H1 (cell line): ENCODE measurements at regions not wholly inside any gene's neighbourhood (a gene's known extent, or its start where the extent isn't known, plus 50 kb on each side); places are given as distances from the start of the nearest gene placed in this dataset.

Source experiments
- CTCF ChIA-PET: fragments of 300-600 bp; sonication (Branson Sonifier 250); formaldehyde crosslinking; loops from one replicate; lab custom pipeline; 2021; ENCODE audit not compliant: partially characterized antibody; lab: Charles Lee
- POLR2A ChIA-PET: fragments of 300-600 bp; sonication (Branson Sonifier 250); formaldehyde crosslinking; loops from one replicate; lab custom pipeline; 2021; ENCODE audit warnings: inconsistent platforms; ENCODE audit not compliant: partially characterized antibody; lab: Charles Lee
- DNase-seq, 2 experiments: peaks; one replicate each; pipeline versions ENCODE4 v3.0.0 to v3.0.0-alpha.2; 2010 to 2022; ENCODE audit warnings: low spot score in 2 of 2, low read depth in 1 of 2, mixed read lengths in 1 of 2
- FAIRE-seq: peaks from 2 replicates; lab custom pipeline; 2011; peaks lifted over from hg19 to GRCh38; lab: Jason Lieb, UNC
- H2AFZ ChIP-seq: 2 replicates; pipeline ENCODE4 v1.8.1; 2012; ENCODE audit warnings: low read length, inconsistent platforms
- H2AK5ac ChIP-seq: 2 replicates; pipeline ENCODE4 v1.6.1; 2013; ENCODE audit warnings: low read depth, low read length
- H2BK120ac ChIP-seq: replicated peaks from 2 replicates; pipeline ENCODE3; 2013; ENCODE audit warnings: low read depth, low read length, inconsistent platforms
- H2BK12ac ChIP-seq: 2 replicates; pipeline ENCODE4 v1.6.1; 2013; ENCODE audit warnings: low read depth, low read length
- H2BK15ac ChIP-seq: 2 replicates; pipeline ENCODE4 v1.6.1; 2013; ENCODE audit warnings: low read length
- H2BK20ac ChIP-seq: 2 replicates; pipeline ENCODE4 v1.6.1; 2013; ENCODE audit warnings: low read length
- H2BK5ac ChIP-seq: 2 replicates; pipeline ENCODE4 v1.6.1; 2013; ENCODE audit warnings: low read depth, low read length
- H3K14ac ChIP-seq: 2 replicates; pipeline ENCODE4 v1.6.1; 2013; ENCODE audit warnings: inconsistent platforms; ENCODE audit not compliant: insufficient read length
- H3K18ac ChIP-seq: 2 replicates; pipeline ENCODE4 v1.6.1; 2013; ENCODE audit warnings: low read length; ENCODE audit errors: extremely low read depth
- H3K23ac ChIP-seq: 2 replicates; pipeline ENCODE4 v1.6.1; 2013; ENCODE audit warnings: inconsistent platforms; ENCODE audit not compliant: insufficient read length
- H3K23me2 ChIP-seq: 2 replicates; pipeline ENCODE4 v1.6.1; 2013; ENCODE audit warnings: low read depth, low read length
- H3K27ac ChIP-seq: 2 replicates; pipeline ENCODE4 v1.6.1; 2011; ENCODE audit warnings: low read depth, low read length, inconsistent platforms
- H3K27me3 ChIP-seq, 4 experiments: replicated peaks in 1 of 4; 1 replicate in 1 of 4; 2 replicates in 3 of 4; pipeline versions ENCODE4 v1.6.1 to v1.8.1; 2011 to 2013; ENCODE audit warnings: low read length in 3 of 4, mild to moderate bottlenecking in 3 of 4, inconsistent platforms in 2 of 4, mixed read lengths in 2 of 4, moderate library complexity in 1 of 4; ENCODE audit not compliant: control insufficient read depth in 3 of 4, insufficient read depth in 3 of 4; ENCODE audit errors: extremely low read depth in 1 of 4
- H3K36me3 ChIP-seq, 4 experiments: 2 replicates each; pipeline versions ENCODE4 v1.6.1 to v1.8.1; 2011 to 2013; ENCODE audit warnings: mild to moderate bottlenecking in 4 of 4, low read length in 3 of 4, moderate library complexity in 2 of 4, control low read depth in 1 of 4, inconsistent platforms in 1 of 4; ENCODE audit not compliant: insufficient read depth in 4 of 4, control insufficient read depth in 2 of 4
- H3K4ac ChIP-seq: replicated peaks from 2 replicates; pipeline ENCODE3; 2013; ENCODE audit warnings: low read length, low read depth, mixed read lengths, inconsistent platforms; ENCODE audit not compliant: insufficient read length
- H3K4me1 ChIP-seq, 4 experiments: replicated peaks in 1 of 4; 1 replicate in 1 of 4; 2 replicates in 3 of 4; pipeline versions ENCODE4 v1.6.1 to v1.8.1; 2011 to 2013; ENCODE audit warnings: low read length in 3 of 4, inconsistent platforms in 2 of 4, mixed read lengths in 1 of 4; ENCODE audit not compliant: insufficient read depth in 4 of 4, control insufficient read depth in 3 of 4
- H3K4me2 ChIP-seq, 2 experiments: 2 replicates each; pipeline versions ENCODE4 v1.6.1 to v1.8.1; 2011 to 2013; ENCODE audit warnings: low read depth in 2 of 2, low read length in 2 of 2, control low read depth in 1 of 2, inconsistent platforms in 1 of 2, mild to moderate bottlenecking in 1 of 2; ENCODE audit not compliant: insufficient read depth in 1 of 2
- H3K4me3 ChIP-seq, 4 experiments: fragments of 200-600, 300-600 bp in 1 of 4; sonication (generic), shearing (Covaris generic), sonication (Bioruptor Twin) in 1 of 4; 2 replicates each; pipeline versions ENCODE4 v1.5.1 to v1.8.1; 2011 to 2016; ENCODE audit warnings: low read length in 4 of 4, low read depth in 3 of 4, control low read depth in 2 of 4, inconsistent platforms in 2 of 4, mild to moderate bottlenecking in 2 of 4, mixed read lengths in 1 of 4, moderate library complexity in 1 of 4; ENCODE audit not compliant: insufficient read depth in 2 of 4; ENCODE audit errors: extremely low read depth in 1 of 4
- H3K56ac ChIP-seq: replicated peaks from 2 replicates; pipeline ENCODE3; 2013; ENCODE audit warnings: low read depth, mild to moderate bottlenecking, mixed read lengths, low read length, inconsistent platforms; ENCODE audit not compliant: insufficient read length
- H3K79me1 ChIP-seq: 2 replicates; pipeline ENCODE4 v1.6.1; 2013; ENCODE audit warnings: low read depth, low read length, control low read depth
- H3K79me2 ChIP-seq, 2 experiments: 2 replicates each; pipeline versions ENCODE4 v1.6.1 to v1.8.1; 2012 to 2013; ENCODE audit warnings: low read length in 2 of 2, mild to moderate bottlenecking in 2 of 2, inconsistent platforms in 1 of 2; ENCODE audit not compliant: insufficient read depth in 2 of 2, control insufficient read depth in 1 of 2
- H3K9ac ChIP-seq, 4 experiments: replicated peaks in 1 of 4; 1 replicate in 1 of 4; 2 replicates in 3 of 4; pipeline versions ENCODE4 v1.6.1 to v1.8.1; 2011 to 2013; ENCODE audit warnings: low read depth in 3 of 4, low read length in 3 of 4, control low read depth in 2 of 4, mild to moderate bottlenecking in 2 of 4, moderate library complexity in 2 of 4, inconsistent platforms in 1 of 4; ENCODE audit errors: extremely low read depth in 1 of 4
- H3K9me3 ChIP-seq, 2 experiments: 2 replicates each; pipeline versions ENCODE4 v1.6.1 to v1.8.1; 2012 to 2013; ENCODE audit warnings: mild to moderate bottlenecking in 2 of 2, moderate library complexity in 2 of 2, control low read depth in 1 of 2, inconsistent platforms in 1 of 2, low read depth in 1 of 2, low read length in 1 of 2, mixed read lengths in 1 of 2; ENCODE audit not compliant: insufficient read depth in 2 of 2
- H4K20me1 ChIP-seq, 2 experiments: replicated peaks in 1 of 2; 2 replicates each; pipeline versions ENCODE3 to v1.8.1; 2011 to 2013; ENCODE audit warnings: inconsistent platforms in 2 of 2, low read length in 2 of 2, mild to moderate bottlenecking in 1 of 2; ENCODE audit not compliant: insufficient read depth in 2 of 2, control insufficient read depth in 1 of 2
- H4K5ac ChIP-seq: 2 replicates; pipeline ENCODE4 v1.6.1; 2013; ENCODE audit warnings: low read length, low read depth, mixed read lengths, inconsistent platforms; ENCODE audit not compliant: insufficient read length
- H4K8ac ChIP-seq: 2 replicates; pipeline ENCODE4 v1.8.0; 2013; ENCODE audit warnings: mild to moderate bottlenecking, moderate library complexity, low read length, inconsistent platforms; ENCODE audit not compliant: insufficient read depth; ENCODE audit errors: extremely low read depth
- H4K91ac ChIP-seq: replicated peaks from 2 replicates; pipeline ENCODE3; 2013; ENCODE audit warnings: low read length, mixed read lengths, inconsistent platforms; ENCODE audit not compliant: insufficient read length
- CHD2 ChIP-seq: IDR thresholded peaks from 2 replicates; pipeline ENCODE4 v1.6.1; 2012; ENCODE audit warnings: low read length, improper control_type of control experiment
- WGBS, 2 experiments: shearing (Covaris generic) in 1 of 2; methylation state at CpG; one replicate each; pipeline versions ENCODE4 v1.1.6 to v1.1.7; 2013 to 2015; ENCODE audit warnings: low lambda C conversion rate in 2 of 2, mixed read lengths in 2 of 2, inconsistent platforms in 1 of 2, low coverage in 1 of 2, missing lambda C conversion rate in 1 of 2; ENCODE audit not compliant: insufficient replicate concordance in 2 of 2, insufficient coverage in 1 of 2, insufficient read length in 1 of 2; ENCODE audit errors: extremely low coverage in 1 of 2, missing lambda C conversion rate in 1 of 2; 5-methylcytosine and 5-hydroxymethylcytosine counted together

GRCh38 chr13:63327584-63327983 is 1911.9 kb upstream of the PCDH20 start:
- CTCF ChIA-PET: no interaction called here
- no peak for FAIRE-seq
- H3K36me3 ChIP-seq: no peaks in the 10 kb centered on the region

More at GRCh38 chr13:63327584-63327983, 1911.9 kb upstream of the PCDH20 start:
- H3K27ac ChIP-seq: no peak overlapping the region
- no peaks in the 10 kb centered on the region for H3K79me2 ChIP-seq
- no peak overlapping the region for H2AFZ ChIP-seq
- no peak overlapping the region for H4K5ac ChIP-seq
- no peak overlapping the region for H3K4me2 ChIP-seq
- H3K23ac ChIP-seq: no peak overlapping the region
- H2BK120ac ChIP-seq: no peak overlapping the region
- H3K23me2 ChIP-seq: no peaks in the 10 kb centered on the region
- no peaks in the 10 kb centered on the region for H3K79me1 ChIP-seq
- POLR2A ChIA-PET: no interaction called here
- H3K4me1 ChIP-seq: no peaks in the 10 kb centered on the region
- no peak overlapping the region for H2BK5ac ChIP-seq
- no peaks in the 10 kb centered on the region for H3K9me3 ChIP-seq
- H2AK5ac ChIP-seq: no peak overlapping the region
- H3K27me3 ChIP-seq: no peaks in the 10 kb centered on the region
- no peak overlapping the region for H2BK15ac ChIP-seq
- H3K56ac ChIP-seq: no peak overlapping the region
- no peak overlapping the region for H3K4ac ChIP-seq
- DNase-seq: no peak
- no peak for TF ChIP-seq CHD2
- no peak overlapping the region for H3K14ac ChIP-seq
- no peaks in the 10 kb centered on the region for H4K20me1 ChIP-seq
- H2BK12ac ChIP-seq: no peak overlapping the region
- H4K91ac ChIP-seq: no peak overlapping the region
- H3K18ac ChIP-seq: no peak overlapping the region
- no peak overlapping the region for H3K9ac ChIP-seq
- no peak overlapping the region for H2BK20ac ChIP-seq
- 86% methylated on average over 1 of the region's 1 CpG; no CpG with 5 or more reads in 1 of the 2 experiments for WGBS, 2 experiments
- H3K4me3 ChIP-seq: no peak overlapping the region
- H4K8ac ChIP-seq: no peak overlapping the region
